Adipocyte (in vitro differentiated cells): ENCODE measurements at regions not wholly inside any gene's neighbourhood (a gene's known extent, or its start where the extent isn't known, plus 50 kb on each side); places are given as distances from the start of the nearest gene placed in this dataset.

ENCODE experiments used
- DNase-seq: peaks from one replicate; pipeline ENCODE4 v3.0.0-alpha.2; 2015; ENCODE audit warnings: low read depth
- H3K27me3 ChIP-seq: replicated peaks from 2 replicates; pipeline ENCODE4 v1.7.0; 2013; ENCODE audit warnings: mild to moderate bottlenecking, low read length, moderate library complexity; ENCODE audit not compliant: control insufficient read depth, insufficient read depth
- H3K36me3 ChIP-seq: 2 replicates; pipeline ENCODE4 v1.7.0; 2013; ENCODE audit warnings: low read length, mild to moderate bottlenecking, moderate library complexity; ENCODE audit not compliant: control insufficient read depth, insufficient read depth, severe bottlenecking
- H3K4me1 ChIP-seq: 2 replicates; pipeline ENCODE4 v1.7.0; 2013; ENCODE audit warnings: mild to moderate bottlenecking, low read length, moderate library complexity; ENCODE audit not compliant: control insufficient read depth, insufficient read depth
- H3K4me3 ChIP-seq: 2 replicates; pipeline ENCODE4 v1.7.0; 2013; ENCODE audit warnings: mild to moderate bottlenecking, low read length, moderate library complexity
- H3K9ac ChIP-seq: 2 replicates; pipeline ENCODE4 v1.7.0; 2013; ENCODE audit warnings: mild to moderate bottlenecking, low read length, moderate library complexity
- H3K9me3 ChIP-seq: 2 replicates; pipeline ENCODE4 v1.7.0; 2013; ENCODE audit warnings: mild to moderate bottlenecking, low read length, moderate library complexity; ENCODE audit not compliant: control insufficient read depth

DNA sequence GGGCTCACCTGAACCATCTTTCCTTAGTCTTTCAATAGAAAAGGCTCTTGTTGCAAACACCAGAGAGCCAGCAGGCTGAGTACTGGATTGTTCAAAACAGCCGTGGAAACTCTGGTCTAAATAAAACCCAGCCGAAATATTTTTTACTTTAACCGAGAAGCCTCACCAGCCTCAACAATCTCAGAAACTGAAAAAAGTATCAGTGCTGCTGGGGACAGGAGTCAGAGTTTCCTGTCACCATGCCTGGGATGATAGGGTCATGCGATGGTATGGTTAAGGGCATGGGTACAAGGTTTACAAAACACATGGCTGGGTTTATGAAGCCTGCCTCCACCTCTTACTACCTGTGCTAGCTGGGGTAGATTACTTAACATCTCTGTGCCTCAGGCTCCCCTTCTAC lies 55.3 kb upstream of the FZD7 start:
- Histone ChIP-seq H3K4me3 (no peak overlapping the region), H3K9ac (no peak overlapping the region), H3K4me1 (no peaks in the 10 kb centered on the region), H3K27me3 (peaks cover 46% of the 10 kb centered on the region), H3K9me3 (no peaks in the 10 kb centered on the region), H3K36me3 (no peaks in the 10 kb centered on the region)
- no peak for DNase-seq

DNA sequence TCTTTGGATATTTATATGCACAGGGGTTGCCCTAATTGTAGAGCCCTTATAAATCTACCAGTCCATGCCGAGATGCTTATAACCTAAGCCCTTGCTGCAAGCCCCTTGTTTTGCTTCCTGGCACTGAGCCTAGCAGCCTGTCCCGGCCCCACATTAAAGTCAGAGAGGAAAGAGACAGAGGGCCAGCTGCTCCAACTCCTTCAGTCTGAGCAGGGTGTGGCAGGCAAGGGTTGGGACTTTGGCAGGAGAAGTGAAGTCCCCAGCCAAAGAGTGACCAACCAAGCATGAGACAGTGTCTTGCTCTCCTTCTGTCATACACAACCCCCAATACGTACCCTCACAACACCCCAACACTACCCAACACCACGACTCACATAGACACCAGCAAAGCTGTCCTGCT lies 54.7 kb upstream of the FZD7 start:
- H3K36me3 ChIP-seq: no peaks in the 10 kb centered on the region
- H3K4me1 ChIP-seq: no peaks in the 10 kb centered on the region
- H3K27me3 ChIP-seq: peaks cover 46% of the 10 kb centered on the region
- no peak overlapping the region for H3K9ac ChIP-seq
- DNase-seq: no peak
- no peaks in the 10 kb centered on the region for H3K9me3 ChIP-seq
- H3K4me3 ChIP-seq: no peak overlapping the region

- Histone ChIP-seq H3K4me3 (no peak overlapping the region), H3K36me3 (no peaks in the 10 kb centered on the region), H3K9ac (no peak overlapping the region), H3K4me1 (no peaks in the 10 kb centered on the region), H3K27me3 (peaks cover 42% of the 10 kb centered on the region), H3K9me3 (no peaks in the 10 kb centered on the region)
- no peak for DNase-seq
Measured at GRCh38 chr2:201980389-201980821, 53.2 kb upstream of the FZD7 start.

GRCh38 chr2:201980946-201981345 lies 52.7 kb upstream of the FZD7 start:
- H3K27me3 ChIP-seq: peaks cover 37% of the 10 kb centered on the region
- no peak for DNase-seq
- H3K4me1 ChIP-seq: no peaks in the 10 kb centered on the region
- no peaks in the 10 kb centered on the region for H3K9me3 ChIP-seq
- H3K36me3 ChIP-seq: no peaks in the 10 kb centered on the region
- H3K4me3 ChIP-seq: no peak overlapping the region
- H3K9ac ChIP-seq: no peak overlapping the region

DNA sequence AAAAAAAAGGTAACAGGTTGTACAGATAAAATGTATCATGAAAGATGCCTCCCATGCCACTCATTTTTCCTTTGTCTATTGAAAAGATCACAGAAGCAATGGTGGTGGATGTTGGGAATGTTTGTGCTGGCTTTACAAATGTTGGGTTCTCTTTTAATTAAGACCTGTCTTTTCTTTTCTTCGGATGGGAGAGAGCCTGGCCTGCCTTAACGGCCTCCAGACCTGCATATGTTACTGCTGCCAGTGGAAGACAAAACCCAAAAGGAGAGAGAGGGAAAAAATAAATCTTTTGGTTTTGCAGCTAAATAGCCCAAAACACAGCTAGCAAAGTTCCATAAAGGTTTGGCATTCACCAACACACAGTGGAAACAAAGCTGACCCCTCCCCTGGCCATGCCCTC lies 50.5 kb upstream of the FZD7 start:
- peaks cover 26% of the 10 kb centered on the region for H3K27me3 ChIP-seq
- DNase-seq: no peak
- no peaks in the 10 kb centered on the region for H3K36me3 ChIP-seq
- no peak overlapping the region for H3K9ac ChIP-seq
- H3K4me1 ChIP-seq: no peaks in the 10 kb centered on the region
- no peaks in the 10 kb centered on the region for H3K9me3 ChIP-seq
- H3K4me3 ChIP-seq: no peak overlapping the region

GRCh38 chr2:201983800-201984199 lies 49.9 kb upstream of the FZD7 start:
- peaks cover 22% of the 10 kb centered on the region for H3K27me3 ChIP-seq
- no peaks in the 10 kb centered on the region for H3K36me3 ChIP-seq
- no peaks in the 10 kb centered on the region for H3K4me1 ChIP-seq
- no peaks in the 10 kb centered on the region for H3K9me3 ChIP-seq
- DNase-seq: no peak
- no peak overlapping the region for H3K9ac ChIP-seq
- no peak overlapping the region for H3K4me3 ChIP-seq
